ENCODE measurements at regions not wholly inside any gene's neighbourhood (a gene's known extent, or its start where the extent isn't known, plus 50 kb on each side); places are given as distances from the start of the nearest gene placed in this dataset.

GRCh38 chr9:7578951-7579350 is 220.6 kb downstream of the DMAC1 start:
- no peak for TF ChIP-seq RERE (CRISPR knock-in tag; IDR thresholded peaks at IDR 0.05; ENCODE audit: low read depth)
- no peak for TF ChIP-seq ZNF124 (CRISPR knock-in tag; IDR thresholded peaks at IDR 0.05)
- TF ChIP-seq ZNF430 (CRISPR knock-in tag; IDR thresholded peaks at IDR 0.05) = no peak
- TF ChIP-seq ETS1 (CRISPR knock-in tag; IDR thresholded peaks at IDR 0.05) = no peak
- no peak for TF ChIP-seq ZSCAN29 (CRISPR knock-in tag; conservative IDR thresholded peaks at IDR 0.05)
- no peak for TF ChIP-seq TAF1 (CRISPR knock-in tag; IDR thresholded peaks at IDR 0.05)
- no peak for TF ChIP-seq ZHX1 (CRISPR knock-in tag; IDR thresholded peaks at IDR 0.05; ENCODE audit: low read depth)
- TF ChIP-seq, protein P1, sequence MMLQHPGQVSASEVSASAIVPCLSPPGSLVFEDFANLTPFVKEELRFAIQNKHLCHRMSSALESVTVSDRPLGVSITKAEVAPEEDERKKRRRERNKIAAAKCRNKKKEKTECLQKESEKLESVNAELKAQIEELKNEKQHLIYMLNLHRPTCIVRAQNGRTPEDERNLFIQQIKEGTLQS (CRISPR knock-in tag; IDR thresholded peaks at IDR 0.05) = no peak
- no peak for TF ChIP-seq ARNTL (CRISPR knock-in tag; IDR thresholded peaks at IDR 0.05)
- TF ChIP-seq, protein P2, sequence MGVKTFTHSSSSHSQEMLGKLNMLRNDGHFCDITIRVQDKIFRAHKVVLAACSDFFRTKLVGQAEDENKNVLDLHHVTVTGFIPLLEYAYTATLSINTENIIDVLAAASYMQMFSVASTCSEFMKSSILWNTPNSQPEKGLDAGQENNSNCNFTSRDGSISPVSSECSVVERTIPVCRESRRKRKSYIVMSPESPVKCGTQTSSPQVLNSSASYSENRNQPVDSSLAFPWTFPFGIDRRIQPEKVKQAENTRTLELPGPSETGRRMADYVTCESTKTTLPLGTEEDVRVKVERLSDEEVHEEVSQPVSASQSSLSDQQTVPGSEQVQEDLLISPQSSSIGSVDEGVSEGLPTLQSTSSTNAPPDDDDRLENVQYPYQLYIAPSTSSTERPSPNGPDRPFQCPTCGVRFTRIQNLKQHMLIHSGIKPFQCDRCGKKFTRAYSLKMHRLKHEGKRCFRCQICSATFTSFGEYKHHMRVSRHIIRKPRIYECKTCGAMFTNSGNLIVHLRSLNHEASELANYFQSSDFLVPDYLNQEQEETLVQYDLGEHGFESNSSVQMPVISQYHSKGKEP (CRISPR knock-in tag; IDR thresholded peaks at IDR 0.05) = no peak
- TF ChIP-seq ARID2 (CRISPR knock-in tag; IDR thresholded peaks at IDR 0.05; ENCODE audit: borderline replicate concordance) = no peak
- no peak for TF ChIP-seq RAD51 (IDR thresholded peaks at IDR 0.05; ENCODE audit: borderline replicate concordance)
- no peak for TF ChIP-seq XRCC5 (optimal IDR thresholded peaks at IDR 0.05; ENCODE audit: low read length)
- TF ChIP-seq ZNF282 (IDR thresholded peaks at IDR 0.05; ENCODE audit: partially characterized antibody) = no peak

All from HepG2 (cell line).